Progenitor cell of endocrine pancreas (in vitro differentiated cells): ENCODE measurements at regions not wholly inside any gene's neighbourhood (a gene's known extent, or its start where the extent isn't known, plus 50 kb on each side); places are given as distances from the start of the nearest gene placed in this dataset.
"Not testable (repeated sequence)": the region's sequence is repeated elsewhere in the genome, so short reads cannot be mapped to it uniquely, and the experiment has no call there.

Experiments
- DNase-seq: peaks from one replicate; pipeline ENCODE4 v3.0.0; 2021; ENCODE audit warnings: low spot score; ENCODE audit not compliant: unreplicated experiment
- H3K27ac Mint-ChIP-seq: 2 replicates; pipeline ENCODE4 v1.8.0; 2021; ENCODE audit warnings: mild to moderate bottlenecking, moderate library complexity, mixed read lengths
- H3K27me3 Mint-ChIP-seq: 2 replicates; pipeline ENCODE4 v1.8.0; 2021; ENCODE audit warnings: mixed read lengths
- H3K36me3 Mint-ChIP-seq: 2 replicates; pipeline ENCODE4 v1.8.0; 2022; ENCODE audit warnings: mixed read lengths; ENCODE audit not compliant: insufficient read depth
- H3K4me1 Mint-ChIP-seq: 2 replicates; pipeline ENCODE4 v1.8.0; 2021; ENCODE audit warnings: low read depth, mixed read lengths
- H3K4me3 Mint-ChIP-seq: 2 replicates; pipeline ENCODE4 v1.8.0; 2021; ENCODE audit warnings: low read depth, mild to moderate bottlenecking, moderate library complexity, mixed read lengths
- H3K9me3 Mint-ChIP-seq: 2 replicates; pipeline ENCODE4 v1.8.0; 2021; ENCODE audit warnings: low read depth, mixed read lengths
- CTCF ChIP-seq: fragments of 200-600 bp; sonication (generic); IDR thresholded peaks from one replicate; pipeline ENCODE4 v1.5.0; 2021; ENCODE audit warnings: antibody characterized with exemption, mild to moderate bottlenecking; ENCODE audit not compliant: unreplicated experiment

DNA sequence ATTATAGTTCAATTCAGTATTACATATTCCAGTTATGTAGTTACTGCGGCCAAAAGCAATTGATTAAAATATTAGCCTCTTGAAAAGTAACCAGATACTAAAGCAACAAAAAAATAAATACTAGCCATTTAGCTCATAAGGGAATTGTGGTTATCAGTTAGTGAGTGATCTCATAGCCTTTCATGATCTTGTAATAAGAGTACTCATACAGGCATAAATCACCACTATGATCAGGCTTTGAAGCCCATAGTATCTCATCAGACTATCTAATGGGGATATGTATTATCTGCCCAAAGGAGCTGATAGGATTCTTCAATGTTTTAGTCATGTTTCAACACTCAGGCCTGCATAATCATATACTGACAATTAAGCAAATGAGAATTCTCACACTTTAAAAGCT lies 184.1 kb upstream of the CCDC54 start:
- Mint-ChIP-seq H3K9me3 (no peaks in the 10 kb centered on the region), H3K36me3 (no peaks in the 10 kb centered on the region), H3K4me1 (no peaks in the 10 kb centered on the region), H3K4me3 (no peak overlapping the region), H3K27ac (no peak overlapping the region), H3K27me3 (no peaks in the 10 kb centered on the region)
- TF ChIP-seq CTCF: no peak
- DNase-seq: no peak

GRCh38 chr3:107198581-107199181 lies 178.6 kb upstream of the CCDC54 start:
- H3K4me3 Mint-ChIP-seq: no peak overlapping the region
- H3K9me3 Mint-ChIP-seq: no peaks in the 10 kb centered on the region
- H3K27ac Mint-ChIP-seq: no peak overlapping the region
- no peaks in the 10 kb centered on the region for H3K4me1 Mint-ChIP-seq
- no peak for DNase-seq
- H3K27me3 Mint-ChIP-seq: no peaks in the 10 kb centered on the region
- H3K36me3 Mint-ChIP-seq: no peaks in the 10 kb centered on the region
- TF ChIP-seq CTCF: no peak

DNA sequence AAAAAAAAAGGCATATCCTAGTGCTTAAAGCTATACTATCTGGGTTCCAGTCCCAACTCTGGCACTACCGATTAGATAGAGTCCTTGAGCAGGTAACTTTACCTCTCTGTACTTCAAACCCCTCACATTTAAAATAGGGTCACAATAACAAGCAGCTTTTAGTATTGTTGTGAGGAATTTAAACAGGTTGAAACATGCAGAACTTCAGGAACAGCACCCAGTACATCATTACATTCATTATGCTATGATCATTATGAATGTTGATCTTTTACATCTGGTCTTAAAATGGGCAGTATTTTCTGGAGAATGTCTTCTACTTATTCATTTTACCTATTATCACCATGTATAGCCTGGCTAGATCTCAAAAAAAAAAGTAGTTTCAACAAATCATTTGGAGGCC lies 176.1 kb upstream of the CCDC54 start:
- Mint-ChIP-seq H3K4me3 (no peak overlapping the region), H3K36me3 (no peaks in the 10 kb centered on the region), H3K4me1 (no peaks in the 10 kb centered on the region), H3K27me3 (no peaks in the 10 kb centered on the region), H3K27ac (no peak overlapping the region), H3K9me3 (no peaks in the 10 kb centered on the region)
- TF ChIP-seq CTCF: no peak
- no peak for DNase-seq

DNA sequence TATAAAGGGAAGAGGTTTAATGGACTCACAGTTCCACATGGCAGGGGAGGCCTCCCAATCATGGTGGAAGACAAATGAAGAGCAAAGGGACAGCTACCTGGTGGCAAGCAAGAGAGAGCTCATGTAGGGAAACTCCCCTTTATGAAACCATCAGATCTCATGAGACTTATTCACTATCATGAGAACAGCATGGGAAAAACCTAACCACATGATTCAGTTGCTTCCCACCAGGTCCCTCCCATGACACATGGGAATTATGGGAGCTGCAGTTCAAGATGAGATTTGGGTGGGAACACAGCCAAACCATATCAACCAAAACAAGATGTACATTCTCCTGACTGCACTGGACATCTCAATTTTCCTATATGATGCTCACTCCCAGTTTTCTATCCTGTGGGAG lies 174.4 kb upstream of the CCDC54 start:
- not testable (repeated sequence) for H3K4me1 Mint-ChIP-seq, DNase-seq, H3K27me3 Mint-ChIP-seq, H3K27ac Mint-ChIP-seq, H3K36me3 Mint-ChIP-seq, H3K4me3 Mint-ChIP-seq, H3K9me3 Mint-ChIP-seq

GRCh38 chr3:107204121-107204520 lies 173.1 kb upstream of the CCDC54 start:
- peaks cover 16% of the 10 kb centered on the region for H3K4me1 Mint-ChIP-seq
- DNase-seq: no peak
- H3K27me3 Mint-ChIP-seq: no peaks in the 10 kb centered on the region
- H3K9me3 Mint-ChIP-seq: no peaks in the 10 kb centered on the region
- H3K4me3 Mint-ChIP-seq: no peak overlapping the region
- no peaks in the 10 kb centered on the region for H3K36me3 Mint-ChIP-seq
- no peak overlapping the region for H3K27ac Mint-ChIP-seq
- TF ChIP-seq CTCF: no peak

- Mint-ChIP-seq H3K9me3 (no peaks in the 10 kb centered on the region), H3K4me1 (peaks cover 16% of the 10 kb centered on the region), H3K27ac (no peak overlapping the region), H3K36me3 (no peaks in the 10 kb centered on the region), H3K27me3 (no peaks in the 10 kb centered on the region), H3K4me3 (no peak overlapping the region)
- TF ChIP-seq CTCF: no peak
- DNase-seq: no peak
Observed at GRCh38 chr3:107205358-107205757, 171.9 kb upstream of the CCDC54 start.
